Vagina (tissue), 2 donors: ENCODE measurements at regions not wholly inside any gene's neighbourhood (a gene's known extent, or its start where the extent isn't known, plus 50 kb on each side); places are given as distances from the start of the nearest gene placed in this dataset.

Experiments used
- POLR2AphosphoS5 ChIP-seq, 2 donors: sonication (generic); formaldehyde crosslinking; IDR thresholded peaks; one replicate each; pipeline ENCODE4 v1.9.0; 2017; ENCODE audit warnings: antibody characterized with exemption in 2 of 2, mild to moderate bottlenecking in 2 of 2, low read depth in 1 of 2; ENCODE audit not compliant: insufficient read depth in 1 of 2
- TF ChIP-seq, protein P1 (sequence below), 3 experiments: fragments of 450-650 bp in 2 of 3; fragments of 200-600 bp in 1 of 3; sonication (generic) in 1 of 3; IDR thresholded peaks; one replicate each; pipeline ENCODE4 v1.5.1; 2017 to 2019; ENCODE audit warnings: antibody characterized with exemption in 3 of 3, mild to moderate bottlenecking in 2 of 3, moderate library complexity in 2 of 3

GRCh38 chr14:34203251-34203722, 252.4 kb upstream of the EGLN3 start:
- TF ChIP-seq, protein P1, sequence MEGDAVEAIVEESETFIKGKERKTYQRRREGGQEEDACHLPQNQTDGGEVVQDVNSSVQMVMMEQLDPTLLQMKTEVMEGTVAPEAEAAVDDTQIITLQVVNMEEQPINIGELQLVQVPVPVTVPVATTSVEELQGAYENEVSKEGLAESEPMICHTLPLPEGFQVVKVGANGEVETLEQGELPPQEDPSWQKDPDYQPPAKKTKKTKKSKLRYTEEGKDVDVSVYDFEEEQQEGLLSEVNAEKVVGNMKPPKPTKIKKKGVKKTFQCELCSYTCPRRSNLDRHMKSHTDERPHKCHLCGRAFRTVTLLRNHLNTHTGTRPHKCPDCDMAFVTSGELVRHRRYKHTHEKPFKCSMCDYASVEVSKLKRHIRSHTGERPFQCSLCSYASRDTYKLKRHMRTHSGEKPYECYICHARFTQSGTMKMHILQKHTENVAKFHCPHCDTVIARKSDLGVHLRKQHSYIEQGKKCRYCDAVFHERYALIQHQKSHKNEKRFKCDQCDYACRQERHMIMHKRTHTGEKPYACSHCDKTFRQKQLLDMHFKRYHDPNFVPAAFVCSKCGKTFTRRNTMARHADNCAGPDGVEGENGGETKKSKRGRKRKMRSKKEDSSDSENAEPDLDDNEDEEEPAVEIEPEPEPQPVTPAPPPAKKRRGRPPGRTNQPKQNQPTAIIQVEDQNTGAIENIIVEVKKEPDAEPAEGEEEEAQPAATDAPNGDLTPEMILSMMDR (IDR thresholded peaks at IDR 0.05) = no peak
- TF ChIP-seq POLR2AphosphoS5 (IDR thresholded peaks at IDR 0.05; ENCODE audit: insufficient read depth in 1 of 2, low read depth in 1 of 2) = no peak
